ENCODE measurements at regions not wholly inside any gene's neighbourhood (a gene's known extent, or its start where the extent isn't known, plus 50 kb on each side); places are given as distances from the start of the nearest gene placed in this dataset.

DNA sequence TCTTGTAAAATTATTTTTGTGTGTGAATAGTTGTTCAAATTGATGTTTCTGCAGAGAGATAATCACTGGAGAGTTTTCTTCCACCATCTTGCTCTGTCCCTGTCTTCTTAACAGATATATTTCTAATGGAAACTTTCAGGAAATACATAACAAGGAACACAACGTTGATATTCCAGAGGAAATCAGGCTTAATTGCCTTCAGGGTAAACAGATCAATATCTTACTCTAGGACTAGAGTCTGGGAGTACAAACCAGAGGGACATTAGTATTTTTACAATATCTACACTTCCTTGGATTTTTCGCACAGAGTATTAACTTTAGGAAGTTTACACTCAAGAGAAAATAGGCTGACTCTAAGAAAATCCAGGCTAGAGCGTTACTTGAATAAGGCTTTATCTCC, 159.1 kb downstream of the PFKFB3 start:
- TF ChIP-seq, protein P1, sequence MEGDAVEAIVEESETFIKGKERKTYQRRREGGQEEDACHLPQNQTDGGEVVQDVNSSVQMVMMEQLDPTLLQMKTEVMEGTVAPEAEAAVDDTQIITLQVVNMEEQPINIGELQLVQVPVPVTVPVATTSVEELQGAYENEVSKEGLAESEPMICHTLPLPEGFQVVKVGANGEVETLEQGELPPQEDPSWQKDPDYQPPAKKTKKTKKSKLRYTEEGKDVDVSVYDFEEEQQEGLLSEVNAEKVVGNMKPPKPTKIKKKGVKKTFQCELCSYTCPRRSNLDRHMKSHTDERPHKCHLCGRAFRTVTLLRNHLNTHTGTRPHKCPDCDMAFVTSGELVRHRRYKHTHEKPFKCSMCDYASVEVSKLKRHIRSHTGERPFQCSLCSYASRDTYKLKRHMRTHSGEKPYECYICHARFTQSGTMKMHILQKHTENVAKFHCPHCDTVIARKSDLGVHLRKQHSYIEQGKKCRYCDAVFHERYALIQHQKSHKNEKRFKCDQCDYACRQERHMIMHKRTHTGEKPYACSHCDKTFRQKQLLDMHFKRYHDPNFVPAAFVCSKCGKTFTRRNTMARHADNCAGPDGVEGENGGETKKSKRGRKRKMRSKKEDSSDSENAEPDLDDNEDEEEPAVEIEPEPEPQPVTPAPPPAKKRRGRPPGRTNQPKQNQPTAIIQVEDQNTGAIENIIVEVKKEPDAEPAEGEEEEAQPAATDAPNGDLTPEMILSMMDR (IDR thresholded peaks at IDR 0.05) = no peak
- TF ChIP-seq POLR2AphosphoS5 (IDR thresholded peaks at IDR 0.05; ENCODE audit: low read depth, low read length) (no peak), TCF7L2 (IDR thresholded peaks at IDR 0.05; ENCODE audit: low read depth, low read length) (no peak)
- TF ChIP-seq, protein P2, sequence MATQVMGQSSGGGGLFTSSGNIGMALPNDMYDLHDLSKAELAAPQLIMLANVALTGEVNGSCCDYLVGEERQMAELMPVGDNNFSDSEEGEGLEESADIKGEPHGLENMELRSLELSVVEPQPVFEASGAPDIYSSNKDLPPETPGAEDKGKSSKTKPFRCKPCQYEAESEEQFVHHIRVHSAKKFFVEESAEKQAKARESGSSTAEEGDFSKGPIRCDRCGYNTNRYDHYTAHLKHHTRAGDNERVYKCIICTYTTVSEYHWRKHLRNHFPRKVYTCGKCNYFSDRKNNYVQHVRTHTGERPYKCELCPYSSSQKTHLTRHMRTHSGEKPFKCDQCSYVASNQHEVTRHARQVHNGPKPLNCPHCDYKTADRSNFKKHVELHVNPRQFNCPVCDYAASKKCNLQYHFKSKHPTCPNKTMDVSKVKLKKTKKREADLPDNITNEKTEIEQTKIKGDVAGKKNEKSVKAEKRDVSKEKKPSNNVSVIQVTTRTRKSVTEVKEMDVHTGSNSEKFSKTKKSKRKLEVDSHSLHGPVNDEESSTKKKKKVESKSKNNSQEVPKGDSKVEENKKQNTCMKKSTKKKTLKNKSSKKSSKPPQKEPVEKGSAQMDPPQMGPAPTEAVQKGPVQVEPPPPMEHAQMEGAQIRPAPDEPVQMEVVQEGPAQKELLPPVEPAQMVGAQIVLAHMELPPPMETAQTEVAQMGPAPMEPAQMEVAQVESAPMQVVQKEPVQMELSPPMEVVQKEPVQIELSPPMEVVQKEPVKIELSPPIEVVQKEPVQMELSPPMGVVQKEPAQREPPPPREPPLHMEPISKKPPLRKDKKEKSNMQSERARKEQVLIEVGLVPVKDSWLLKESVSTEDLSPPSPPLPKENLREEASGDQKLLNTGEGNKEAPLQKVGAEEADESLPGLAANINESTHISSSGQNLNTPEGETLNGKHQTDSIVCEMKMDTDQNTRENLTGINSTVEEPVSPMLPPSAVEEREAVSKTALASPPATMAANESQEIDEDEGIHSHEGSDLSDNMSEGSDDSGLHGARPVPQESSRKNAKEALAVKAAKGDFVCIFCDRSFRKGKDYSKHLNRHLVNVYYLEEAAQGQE (IDR thresholded peaks at IDR 0.05; ENCODE audit: insufficient read depth in 1 of 2, low read depth in 2 of 2, low read length in 1 of 2) = no peak
